ENCODE measurements at regions not wholly inside any gene's neighbourhood (a gene's known extent, or its start where the extent isn't known, plus 50 kb on each side); places are given as distances from the start of the nearest gene placed in this dataset. TPM values are rescaled to one million over a fixed set of nuclear protein-coding genes. Genes with fewer than 3 reads are reported as not detected.

Small RNA genes in the stretch of these regions (small RNA-seq; reads per million reads assigned to genes)
- not detected for gene AC104619.4 (ENCODE audit: low replicate concordance)
- not detected for gene RF00026 (ENCODE audit: low replicate concordance)
